ENCODE measurements at regions not wholly inside any gene's neighbourhood (a gene's known extent, or its start where the extent isn't known, plus 50 kb on each side); places are given as distances from the start of the nearest gene placed in this dataset.

DNA sequence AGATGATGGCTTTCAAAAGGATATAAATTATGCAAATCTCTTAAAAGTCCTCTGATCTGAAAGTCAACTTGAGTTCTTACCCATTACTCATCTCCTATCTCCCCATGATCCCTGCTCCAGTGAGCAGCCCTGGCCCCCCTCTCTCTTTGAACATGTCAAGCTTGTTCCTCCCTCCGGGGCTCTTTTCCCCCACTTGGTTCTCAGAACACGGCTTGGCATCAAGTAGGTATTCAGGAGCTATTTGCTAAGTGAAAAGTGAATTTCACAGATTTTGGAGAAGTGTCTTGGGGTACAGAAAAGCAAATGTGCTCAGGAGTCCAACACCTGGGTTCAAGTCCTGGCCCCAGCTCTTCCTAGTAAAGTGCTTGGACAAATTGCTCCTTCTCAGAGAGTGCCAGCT, 98.3 kb upstream of the CTBP2 start:
- TF ChIP-seq, protein P1, sequence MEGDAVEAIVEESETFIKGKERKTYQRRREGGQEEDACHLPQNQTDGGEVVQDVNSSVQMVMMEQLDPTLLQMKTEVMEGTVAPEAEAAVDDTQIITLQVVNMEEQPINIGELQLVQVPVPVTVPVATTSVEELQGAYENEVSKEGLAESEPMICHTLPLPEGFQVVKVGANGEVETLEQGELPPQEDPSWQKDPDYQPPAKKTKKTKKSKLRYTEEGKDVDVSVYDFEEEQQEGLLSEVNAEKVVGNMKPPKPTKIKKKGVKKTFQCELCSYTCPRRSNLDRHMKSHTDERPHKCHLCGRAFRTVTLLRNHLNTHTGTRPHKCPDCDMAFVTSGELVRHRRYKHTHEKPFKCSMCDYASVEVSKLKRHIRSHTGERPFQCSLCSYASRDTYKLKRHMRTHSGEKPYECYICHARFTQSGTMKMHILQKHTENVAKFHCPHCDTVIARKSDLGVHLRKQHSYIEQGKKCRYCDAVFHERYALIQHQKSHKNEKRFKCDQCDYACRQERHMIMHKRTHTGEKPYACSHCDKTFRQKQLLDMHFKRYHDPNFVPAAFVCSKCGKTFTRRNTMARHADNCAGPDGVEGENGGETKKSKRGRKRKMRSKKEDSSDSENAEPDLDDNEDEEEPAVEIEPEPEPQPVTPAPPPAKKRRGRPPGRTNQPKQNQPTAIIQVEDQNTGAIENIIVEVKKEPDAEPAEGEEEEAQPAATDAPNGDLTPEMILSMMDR (IDR thresholded peaks at IDR 0.05) = no peak
- no peak for TF ChIP-seq POLR2A (IDR thresholded peaks at IDR 0.05)

Measured in right lobe of liver (tissue), 4 donors.